Stomach (tissue), 4 donors: ENCODE measurements at regions not wholly inside any gene's neighbourhood (a gene's known extent, or its start where the extent isn't known, plus 50 kb on each side); places are given as distances from the start of the nearest gene placed in this dataset.

ENCODE experiments used
- EP300 ChIP-seq: sonication (generic); formaldehyde crosslinking; IDR thresholded peaks from one replicate; pipeline ENCODE4 v1.6.1; 2017; ENCODE audit warnings: antibody characterized with exemption
- POLR2AphosphoS5 ChIP-seq, 3 donors: sonication (generic); formaldehyde crosslinking; IDR thresholded peaks; one replicate each; pipeline ENCODE4 v1.6.1; 2016; ENCODE audit warnings: antibody characterized with exemption in 3 of 3
- TF ChIP-seq, protein P1 (sequence below), 7 experiments: fragments of 450-650 bp in 4 of 7; fragments of 200-600 bp in 3 of 7; sonication (generic) in 3 of 7; IDR thresholded peaks; one replicate each; pipeline ENCODE4 v1.5.1; 2016 to 2019; ENCODE audit warnings: antibody characterized with exemption in 7 of 7, control low read depth in 2 of 7, mild to moderate bottlenecking in 1 of 7

GRCh38 chr2:234715671-234716250 lies 218.9 kb upstream of the ARL4C start:
- TF ChIP-seq POLR2AphosphoS5 (IDR thresholded peaks at IDR 0.05): no peak
- TF ChIP-seq, protein P1, sequence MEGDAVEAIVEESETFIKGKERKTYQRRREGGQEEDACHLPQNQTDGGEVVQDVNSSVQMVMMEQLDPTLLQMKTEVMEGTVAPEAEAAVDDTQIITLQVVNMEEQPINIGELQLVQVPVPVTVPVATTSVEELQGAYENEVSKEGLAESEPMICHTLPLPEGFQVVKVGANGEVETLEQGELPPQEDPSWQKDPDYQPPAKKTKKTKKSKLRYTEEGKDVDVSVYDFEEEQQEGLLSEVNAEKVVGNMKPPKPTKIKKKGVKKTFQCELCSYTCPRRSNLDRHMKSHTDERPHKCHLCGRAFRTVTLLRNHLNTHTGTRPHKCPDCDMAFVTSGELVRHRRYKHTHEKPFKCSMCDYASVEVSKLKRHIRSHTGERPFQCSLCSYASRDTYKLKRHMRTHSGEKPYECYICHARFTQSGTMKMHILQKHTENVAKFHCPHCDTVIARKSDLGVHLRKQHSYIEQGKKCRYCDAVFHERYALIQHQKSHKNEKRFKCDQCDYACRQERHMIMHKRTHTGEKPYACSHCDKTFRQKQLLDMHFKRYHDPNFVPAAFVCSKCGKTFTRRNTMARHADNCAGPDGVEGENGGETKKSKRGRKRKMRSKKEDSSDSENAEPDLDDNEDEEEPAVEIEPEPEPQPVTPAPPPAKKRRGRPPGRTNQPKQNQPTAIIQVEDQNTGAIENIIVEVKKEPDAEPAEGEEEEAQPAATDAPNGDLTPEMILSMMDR (IDR thresholded peaks at IDR 0.05): no peak
- no peak for TF ChIP-seq EP300
